HEK293T (cell line): ENCODE measurements at regions not wholly inside any gene's neighbourhood (a gene's known extent, or its start where the extent isn't known, plus 50 kb on each side); places are given as distances from the start of the nearest gene placed in this dataset.

Experiments
- ARNT ChIP-seq: fragments of 450-650 bp; IDR thresholded peaks from 2 replicates; pipeline ENCODE4 v1.6.1; 2017; ENCODE audit warnings: mild to moderate bottlenecking
- BHLHE40 ChIP-seq: fragments of 450-650 bp; IDR thresholded peaks from 2 replicates; pipeline ENCODE4 v1.6.1; 2016; ENCODE audit warnings: mild to moderate bottlenecking, moderate library complexity, borderline replicate concordance
- CTBP1 ChIP-seq: fragments of 450-650 bp; IDR thresholded peaks from 2 replicates; pipeline ENCODE4 v1.6.1; 2016; ENCODE audit warnings: borderline replicate concordance
- FOXA1 ChIP-seq: fragments of 450-650 bp; IDR thresholded peaks from 2 replicates; pipeline ENCODE4 v1.6.1; 2016; ENCODE audit warnings: mild to moderate bottlenecking
- FOXK2 ChIP-seq: fragments of 450-650 bp; IDR thresholded peaks from 2 replicates; pipeline ENCODE4 v1.6.1; 2016; ENCODE audit warnings: mild to moderate bottlenecking
- FOXM1 ChIP-seq: fragments of 450-650 bp; IDR thresholded peaks from 2 replicates; pipeline ENCODE4 v1.6.1; 2017; ENCODE audit warnings: mild to moderate bottlenecking, borderline replicate concordance
- HDGF ChIP-seq: fragments of 450-650 bp; IDR thresholded peaks from 2 replicates; pipeline ENCODE4 v1.6.1; 2017; ENCODE audit warnings: antibody characterized with exemption, borderline replicate concordance
- LEF1 ChIP-seq: fragments of 450-650 bp; IDR thresholded peaks from 2 replicates; pipeline ENCODE4 v1.6.1; 2017; ENCODE audit warnings: mild to moderate bottlenecking, borderline replicate concordance
- NFRKB ChIP-seq: fragments of 450-650 bp; IDR thresholded peaks from 2 replicates; pipeline ENCODE4 v1.6.1; 2016; ENCODE audit warnings: mild to moderate bottlenecking, moderate library complexity
- SP1 ChIP-seq: fragments of 450-650 bp; IDR thresholded peaks from 2 replicates; pipeline ENCODE4 v1.6.1; 2017
- SUZ12 ChIP-seq: fragments of 450-650 bp; IDR thresholded peaks from 2 replicates; pipeline ENCODE4 v1.6.1; 2016; ENCODE audit warnings: mild to moderate bottlenecking
- TARDBP ChIP-seq: fragments of 450-650 bp; IDR thresholded peaks from 2 replicates; pipeline ENCODE4 v1.6.1; 2016
- ZNF384 ChIP-seq: fragments of 450-650 bp; IDR thresholded peaks from 2 replicates; pipeline ENCODE4 v1.6.1; 2016

DNA sequence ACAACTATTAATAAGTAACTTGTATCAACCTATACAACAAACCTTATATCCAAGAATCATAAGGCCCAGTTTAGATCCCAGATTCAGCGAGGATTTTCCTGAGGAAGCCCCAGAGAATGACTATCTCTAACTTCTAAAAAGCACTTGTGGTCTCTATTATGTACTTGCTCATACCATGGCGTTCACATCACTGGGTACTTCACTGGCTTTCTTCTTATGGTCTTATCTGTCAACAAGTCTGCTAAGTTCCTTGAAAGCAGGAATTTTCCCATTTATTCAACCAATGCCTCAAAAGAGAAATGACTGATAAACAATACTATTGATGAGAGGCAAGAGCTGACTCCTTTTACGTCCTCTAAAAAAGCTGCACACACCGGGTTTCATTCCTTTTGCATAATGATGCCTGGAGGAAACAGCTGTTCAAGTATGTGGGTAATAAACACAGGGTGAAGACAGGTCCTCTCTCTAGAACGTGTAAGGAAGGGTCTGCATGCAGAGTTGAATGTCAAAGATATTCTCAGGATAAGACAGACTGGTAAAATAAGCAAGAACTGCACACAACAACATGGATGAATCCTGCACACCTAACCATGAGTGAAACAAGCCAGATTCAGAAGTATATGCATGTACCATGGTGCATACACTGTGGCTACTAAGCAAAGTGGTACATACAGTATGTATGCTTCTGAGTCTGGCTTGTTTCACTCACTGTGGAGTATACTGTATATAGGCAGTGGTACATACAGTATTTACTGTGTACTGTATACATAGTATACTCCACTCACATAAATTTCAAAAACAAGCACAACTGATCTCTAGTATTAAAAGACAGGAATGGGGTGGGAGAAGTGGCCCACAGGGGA, 408.7 kb downstream of the SHQ1 start:
- TF ChIP-seq BHLHE40 (no peak), SUZ12 (no peak), SP1 (no peak), FOXM1 (no peak), TARDBP (no peak), ARNT (no peak), FOXK2 (no peak), NFRKB (no peak), HDGF (no peak), CTBP1 (no peak), FOXA1 (no peak), ZNF384 (no peak), LEF1 (no peak)
